ENCODE measurements at regions not wholly inside any gene's neighbourhood (a gene's known extent, or its start where the extent isn't known, plus 50 kb on each side); places are given as distances from the start of the nearest gene placed in this dataset.

DNA sequence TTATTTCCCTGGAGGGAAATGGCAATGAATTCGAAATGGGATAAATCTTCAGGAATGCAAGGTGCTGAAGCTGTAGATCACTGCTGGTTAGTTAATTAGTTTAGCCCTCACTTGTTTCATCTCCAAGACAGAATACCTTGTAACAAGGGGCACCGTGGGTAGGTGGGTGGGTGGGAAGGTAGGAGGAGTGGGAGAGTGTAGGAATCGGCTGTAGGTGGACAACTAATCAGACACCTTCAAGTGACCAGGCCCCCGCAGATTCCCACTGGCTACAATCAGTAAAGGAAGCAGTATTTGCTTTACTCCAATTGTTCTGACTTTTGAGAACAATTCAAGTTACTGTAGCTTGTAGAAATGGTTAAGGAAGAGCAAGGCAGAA, 293.7 kb downstream of the TLE1 start:
- TF ChIP-seq FOXP2 (optimal IDR thresholded peaks at IDR 0.05; ENCODE audit: control extremely low read depth, extremely low read length, insufficient read depth) (no peak), EZH2 (IDR thresholded peaks at IDR 0.05) (no peak), POLR2AphosphoS5 (IDR thresholded peaks at IDR 0.05; ENCODE audit: borderline replicate concordance, low read depth, low read length) (no peak)
- Histone ChIP-seq H3K9ac (ENCODE audit: insufficient read length) (no peak overlapping the region), H3K9me3 (ENCODE audit: low read depth, low read length) (no peaks in the 10 kb centered on the region), H3K27ac (0 out of 2 replicates have a peak overlapping the region, but pooled peaks have one; percentile 12), H3K36me3 (ENCODE audit: insufficient read depth, low read length) (no peaks in the 10 kb centered on the region), H3K4me3 (peak overlapping the region; percentile 31)
- no peak for DNase-seq (ENCODE audit: low read depth, low spot score)

DNA sequence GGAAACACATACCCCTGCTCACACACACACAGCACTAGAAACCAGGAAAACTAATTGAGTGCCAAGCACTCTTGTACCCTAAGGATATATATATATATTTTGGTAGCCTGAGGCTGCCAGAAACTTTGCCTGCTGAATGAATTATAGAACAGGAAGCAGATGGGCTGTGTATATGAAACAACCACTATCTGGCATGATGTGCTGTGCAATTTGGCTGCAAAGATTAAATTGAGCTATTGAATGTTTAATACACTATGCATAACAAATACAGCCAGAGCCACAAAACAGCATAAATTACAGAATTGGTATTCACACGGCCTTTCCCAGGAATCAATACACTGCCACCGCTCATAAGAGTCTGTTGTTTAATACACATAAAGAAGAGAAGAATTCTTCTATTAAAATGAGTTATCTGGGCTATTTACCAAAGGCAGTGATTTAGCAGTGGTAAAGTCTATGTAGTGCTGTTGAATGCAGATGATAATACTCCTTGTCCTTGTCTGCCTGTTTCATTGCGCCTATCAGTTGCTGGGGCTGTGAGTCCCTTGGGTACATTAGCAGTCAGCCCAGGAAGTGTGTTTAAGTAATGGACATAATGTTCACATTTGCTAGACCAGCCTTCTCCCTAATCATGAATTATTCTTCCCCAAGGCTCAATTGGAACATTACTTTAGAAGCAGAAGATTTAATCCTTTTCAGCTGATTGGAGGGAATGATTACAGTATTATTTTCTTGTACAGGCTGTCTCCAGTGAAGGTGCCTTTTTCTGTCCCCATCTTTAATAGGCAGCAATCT, 294.3 kb downstream of the TLE1 start:
- peak; percentile 48 for DNase-seq (ENCODE audit: low read depth, low spot score)
- peak overlapping the region; percentile 31 for H3K4me3 ChIP-seq
- no peak overlapping the region for H3K9ac ChIP-seq (ENCODE audit: insufficient read length)
- H3K27ac ChIP-seq, result 0 out of 2 replicates have a peak overlapping the region, but pooled peaks have one; percentile 12
- peak; percentile 25; the same call in 1 of the 2 replicates for TF ChIP-seq POLR2AphosphoS5 (IDR thresholded peaks at IDR 0.05; ENCODE audit: borderline replicate concordance, low read depth, low read length)
- TF ChIP-seq FOXP2 (optimal IDR thresholded peaks at IDR 0.05; ENCODE audit: control extremely low read depth, extremely low read length, insufficient read depth), result no peak
- TF ChIP-seq EZH2 (IDR thresholded peaks at IDR 0.05), result no peak
- no peaks in the 10 kb centered on the region for H3K9me3 ChIP-seq (ENCODE audit: low read depth, low read length)
- no peaks in the 10 kb centered on the region for H3K36me3 ChIP-seq (ENCODE audit: insufficient read depth, low read length)

DNA sequence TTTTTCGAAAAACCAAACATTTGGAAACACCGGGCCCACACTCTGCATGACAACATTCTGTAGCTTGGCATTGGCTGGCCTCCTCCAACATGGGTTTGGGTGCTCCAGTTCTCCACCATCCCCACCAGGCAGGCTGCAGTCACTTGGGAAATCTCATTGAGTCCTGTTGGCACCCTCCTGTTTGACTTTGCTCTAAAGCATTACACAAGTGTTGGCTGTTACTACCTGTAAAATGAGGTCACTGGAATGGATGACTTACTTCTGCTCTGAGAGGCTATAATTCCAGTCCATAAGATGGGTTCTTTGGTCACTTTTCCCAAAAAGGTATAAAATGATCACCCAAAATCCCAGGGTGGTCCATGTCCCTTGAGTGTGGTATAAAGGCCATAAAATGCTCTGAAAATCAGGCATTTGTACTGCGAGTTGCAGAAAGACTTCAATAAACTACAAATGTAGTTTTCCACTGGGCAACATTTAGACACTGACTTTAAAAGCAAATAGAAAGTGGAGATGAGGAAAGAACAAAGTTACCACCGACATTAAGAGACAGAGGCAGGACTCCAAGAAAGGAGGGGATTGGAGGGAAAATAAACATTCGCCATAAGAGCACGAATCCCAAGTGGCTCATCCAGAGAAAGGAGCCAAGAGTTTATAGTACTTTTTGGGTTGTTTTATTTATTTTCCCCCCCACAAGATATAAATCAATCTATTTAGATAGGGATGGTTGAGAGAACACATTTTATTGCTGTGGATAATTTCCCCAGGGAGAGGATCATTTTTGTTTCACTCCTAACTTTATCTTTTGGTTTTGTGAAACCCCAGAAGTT, 295.1 kb downstream of the TLE1 start:
- Histone ChIP-seq H3K27ac (no peak overlapping the region), H3K9ac (ENCODE audit: insufficient read length) (no peak overlapping the region), H3K9me3 (ENCODE audit: low read depth, low read length) (no peaks in the 10 kb centered on the region), H3K4me3 (peak overlapping the region; percentile 31), H3K36me3 (ENCODE audit: insufficient read depth, low read length) (no peaks in the 10 kb centered on the region)
- no peak for DNase-seq (ENCODE audit: low read depth, low spot score)
- TF ChIP-seq POLR2AphosphoS5 (IDR thresholded peaks at IDR 0.05; ENCODE audit: borderline replicate concordance, low read depth, low read length) (no peak), EZH2 (IDR thresholded peaks at IDR 0.05) (no peak), FOXP2 (optimal IDR thresholded peaks at IDR 0.05; ENCODE audit: control extremely low read depth, extremely low read length, insufficient read depth) (no peak)

DNA sequence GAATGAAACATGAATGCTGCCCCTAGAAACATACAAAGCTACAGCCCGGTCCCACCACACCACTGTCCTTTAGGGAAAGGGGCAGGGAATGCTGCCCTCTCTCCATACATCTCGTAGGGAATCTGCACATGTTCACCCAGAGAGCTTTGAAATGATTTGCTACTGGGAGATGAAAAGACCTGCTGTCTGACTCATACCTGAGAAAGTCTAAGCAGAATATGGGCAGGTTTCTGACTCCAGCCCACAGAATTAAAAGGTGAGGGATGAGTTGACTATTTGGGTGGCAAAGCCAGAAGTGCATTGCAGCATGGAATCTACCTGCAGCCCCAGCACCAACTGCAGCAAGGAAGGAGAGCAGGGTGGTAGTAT, 297.9 kb downstream of the TLE1 start:
- TF ChIP-seq FOXP2 (optimal IDR thresholded peaks at IDR 0.05; ENCODE audit: control extremely low read depth, extremely low read length, insufficient read depth) (no peak), EZH2 (IDR thresholded peaks at IDR 0.05) (no peak), POLR2AphosphoS5 (IDR thresholded peaks at IDR 0.05; ENCODE audit: borderline replicate concordance, low read depth, low read length) (no peak)
- DNase-seq (ENCODE audit: low read depth, low spot score), result no peak

DNA sequence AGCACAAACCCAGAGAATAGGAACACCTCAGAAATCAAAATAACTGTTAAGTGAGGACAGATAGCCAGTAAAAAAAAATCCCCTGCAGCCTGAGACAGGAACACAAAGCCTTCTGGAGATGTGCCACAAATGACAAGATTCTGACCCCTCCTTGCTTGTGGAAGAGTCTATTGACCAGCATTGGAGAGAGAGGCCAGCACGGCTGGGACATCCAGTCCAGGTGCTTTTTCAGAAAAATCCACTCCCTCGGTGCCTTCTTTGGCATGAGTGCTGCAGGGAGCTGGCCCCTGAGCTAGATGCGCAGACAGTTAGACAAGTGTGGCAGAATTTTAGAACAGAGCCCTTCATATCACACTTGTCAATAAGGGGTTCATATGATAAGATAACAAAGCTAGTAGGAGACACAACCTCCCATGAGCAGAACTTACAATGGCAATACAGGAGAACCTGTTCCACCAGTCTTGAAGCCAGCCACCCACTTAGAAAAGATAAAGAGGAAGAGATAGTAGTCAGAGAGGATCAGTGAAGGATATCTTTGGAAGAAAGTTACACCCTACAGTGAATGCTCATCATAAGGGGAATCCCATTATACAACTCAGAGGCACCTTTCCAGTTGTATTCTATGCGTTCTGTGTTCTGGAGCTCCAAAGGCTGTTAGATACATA, 298.4 kb downstream of the TLE1 start:
- no peaks in the 10 kb centered on the region for H3K36me3 ChIP-seq (ENCODE audit: insufficient read depth, low read length)
- no peak overlapping the region for H3K4me3 ChIP-seq
- H3K9me3 ChIP-seq (ENCODE audit: low read depth, low read length), result no peaks in the 10 kb centered on the region
- TF ChIP-seq POLR2AphosphoS5 (IDR thresholded peaks at IDR 0.05; ENCODE audit: borderline replicate concordance, low read depth, low read length), result no peak
- no peak for TF ChIP-seq EZH2 (IDR thresholded peaks at IDR 0.05)
- TF ChIP-seq FOXP2 (optimal IDR thresholded peaks at IDR 0.05; ENCODE audit: control extremely low read depth, extremely low read length, insufficient read depth), result no peak
- DNase-seq (ENCODE audit: low read depth, low spot score), result no peak
- H3K27ac ChIP-seq, result no peak overlapping the region
- H3K9ac ChIP-seq (ENCODE audit: insufficient read length), result no peak overlapping the region

More for the DNA sequence above, 297.9 kb downstream of the TLE1 start:
- Histone ChIP-seq H3K27ac (no peak overlapping the region), H3K9me3 (ENCODE audit: low read depth, low read length) (no peaks in the 10 kb centered on the region), H3K36me3 (ENCODE audit: insufficient read depth, low read length) (no peaks in the 10 kb centered on the region), H3K4me3 (no peak overlapping the region), H3K9ac (ENCODE audit: insufficient read length) (no peak overlapping the region)

DNA sequence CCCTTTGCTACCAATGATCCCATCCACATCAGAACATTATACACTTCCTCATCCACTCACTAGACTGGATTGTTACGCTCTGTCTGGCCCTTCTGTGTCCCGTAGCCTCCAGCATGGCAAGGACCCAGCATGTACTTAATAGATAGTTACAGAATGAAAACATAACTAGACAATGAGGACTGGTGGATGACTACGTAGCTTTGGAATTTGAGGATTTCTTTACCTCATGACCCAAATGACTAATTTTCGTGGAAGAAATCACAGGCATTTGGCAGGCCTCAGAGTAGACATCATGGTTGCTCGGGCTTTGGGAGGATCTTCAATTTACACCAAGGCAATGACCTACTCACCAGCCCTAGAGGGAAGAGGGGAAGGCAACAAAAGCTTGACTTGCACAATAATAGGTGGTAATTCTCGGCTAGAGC, 299.8 kb downstream of the TLE1 start:
- TF ChIP-seq EZH2 (IDR thresholded peaks at IDR 0.05) (no peak), POLR2AphosphoS5 (IDR thresholded peaks at IDR 0.05; ENCODE audit: borderline replicate concordance, low read depth, low read length) (no peak), FOXP2 (optimal IDR thresholded peaks at IDR 0.05; ENCODE audit: control extremely low read depth, extremely low read length, insufficient read depth) (no peak)
- no peak for DNase-seq (ENCODE audit: low read depth, low spot score)
- Histone ChIP-seq H3K27ac (no peak overlapping the region), H3K4me3 (no peak overlapping the region), H3K9me3 (ENCODE audit: low read depth, low read length) (no peaks in the 10 kb centered on the region), H3K9ac (ENCODE audit: insufficient read length) (no peak overlapping the region), H3K36me3 (ENCODE audit: insufficient read depth, low read length) (no peaks in the 10 kb centered on the region)

DNA sequence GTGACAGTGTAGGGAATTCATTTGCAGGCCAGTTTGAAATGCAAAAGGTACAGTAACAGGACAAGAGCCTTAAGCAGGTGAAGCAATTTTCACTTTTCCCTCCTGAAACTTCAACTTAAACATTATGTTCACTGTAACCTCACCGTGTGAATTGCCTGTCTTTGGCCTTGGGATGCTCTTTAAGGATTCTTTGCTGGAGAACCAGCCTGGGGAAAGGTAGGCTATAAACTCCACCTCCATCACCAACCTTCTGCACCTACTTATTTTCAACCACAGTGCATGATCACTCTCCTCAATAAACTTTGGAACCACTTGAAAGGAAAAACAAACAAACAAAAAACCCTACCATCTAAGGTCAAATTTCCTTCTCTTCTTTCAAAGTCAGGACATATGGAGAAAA, 300.5 kb downstream of the TLE1 start:
- H3K9ac ChIP-seq (ENCODE audit: insufficient read length), result no peak overlapping the region
- H3K4me3 ChIP-seq, result no peak overlapping the region
- no peaks in the 10 kb centered on the region for H3K36me3 ChIP-seq (ENCODE audit: insufficient read depth, low read length)
- DNase-seq (ENCODE audit: low read depth, low spot score), result no peak
- no peak for TF ChIP-seq EZH2 (IDR thresholded peaks at IDR 0.05)
- no peak overlapping the region for H3K27ac ChIP-seq
- H3K9me3 ChIP-seq (ENCODE audit: low read depth, low read length), result no peaks in the 10 kb centered on the region
